ENCODE measurements at regions not wholly inside any gene's neighbourhood (a gene's known extent, or its start where the extent isn't known, plus 50 kb on each side); places are given as distances from the start of the nearest gene placed in this dataset.

DNA sequence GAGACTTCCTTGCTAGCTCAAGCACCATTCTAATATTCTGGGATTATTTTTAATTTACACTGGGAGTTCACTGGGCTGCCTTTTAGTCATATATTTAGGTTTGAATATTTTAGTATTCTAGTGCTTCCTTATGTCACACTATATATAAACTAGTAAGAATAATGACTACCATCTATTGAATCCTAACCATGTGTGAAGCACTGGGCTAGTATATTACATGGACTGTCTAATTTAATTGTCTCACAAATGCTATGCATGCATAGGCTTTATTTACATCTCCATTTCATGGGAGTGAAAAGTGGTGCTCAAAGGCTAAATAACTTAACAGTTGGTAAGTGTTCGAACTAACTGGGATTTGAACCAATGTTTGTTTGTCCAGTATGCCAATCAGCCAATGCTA is 272.4 kb downstream of the RND3 start:
- TF ChIP-seq EZH2 (IDR thresholded peaks at IDR 0.05; ENCODE audit: insufficient read depth, poor library complexity, severe bottlenecking) (no peak), EZH2phosphoT487 (IDR thresholded peaks at IDR 0.05; ENCODE audit: insufficient read depth, low read depth) (no peak)
